GM18498 (cell line): ENCODE measurements at regions not wholly inside any gene's neighbourhood (a gene's known extent, or its start where the extent isn't known, plus 50 kb on each side); places are given as distances from the start of the nearest gene placed in this dataset.

Experiments
- ATAC-seq: cut with Tn5 transposase; IDR thresholded peaks from one replicate; pipeline ENCODE4 v1.9.1; 2021; ENCODE audit warnings: mild to moderate bottlenecking, moderate library complexity; ENCODE audit not compliant: unreplicated experiment

- no peak for ATAC-seq
Measured at GRCh38 chr20:12764851-12765250, 243.9 kb upstream of the SPTLC3 start.

DNA sequence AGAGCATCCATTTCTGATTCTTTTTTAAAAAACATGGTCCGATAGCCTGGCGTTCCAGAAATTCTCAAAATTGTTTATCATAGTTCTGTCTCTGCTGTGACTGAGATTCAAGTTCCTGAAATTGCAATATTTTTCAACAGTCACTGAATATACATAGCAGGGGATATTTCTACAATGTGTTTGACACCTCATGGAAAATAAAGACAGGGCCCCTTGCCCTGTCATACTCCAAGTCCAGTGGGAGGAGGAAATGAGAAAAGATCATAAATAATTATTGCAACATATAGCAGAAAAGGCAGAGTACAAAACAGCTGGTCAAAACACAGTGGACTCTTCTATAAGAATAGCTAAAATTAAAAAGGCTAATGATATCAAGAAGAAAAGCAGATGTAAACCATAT is 234.8 kb upstream of the SPTLC3 start:
- no peak for ATAC-seq

DNA sequence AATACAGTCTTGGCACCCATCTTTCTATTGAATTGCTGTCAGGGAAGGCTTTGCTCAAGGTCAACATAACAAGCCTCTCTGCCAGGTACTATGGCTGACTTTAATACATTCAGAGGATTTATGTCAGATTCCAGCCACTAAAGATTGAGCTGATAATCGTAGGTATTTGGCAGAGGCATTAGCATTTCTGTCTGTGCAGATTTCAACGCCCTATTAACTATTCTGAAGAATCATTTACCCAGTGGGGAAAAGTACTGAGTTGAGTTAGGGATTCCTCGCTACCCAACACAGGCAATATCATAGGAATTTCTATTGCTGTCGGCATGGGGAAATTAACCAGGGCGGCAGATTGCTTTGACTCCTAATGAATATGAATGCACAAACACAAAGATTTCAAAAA is 233.7 kb upstream of the SPTLC3 start:
- ATAC-seq, result no peak

GRCh38 chr20:12777016-12777415 is 231.8 kb upstream of the SPTLC3 start:
- ATAC-seq, result no peak

DNA sequence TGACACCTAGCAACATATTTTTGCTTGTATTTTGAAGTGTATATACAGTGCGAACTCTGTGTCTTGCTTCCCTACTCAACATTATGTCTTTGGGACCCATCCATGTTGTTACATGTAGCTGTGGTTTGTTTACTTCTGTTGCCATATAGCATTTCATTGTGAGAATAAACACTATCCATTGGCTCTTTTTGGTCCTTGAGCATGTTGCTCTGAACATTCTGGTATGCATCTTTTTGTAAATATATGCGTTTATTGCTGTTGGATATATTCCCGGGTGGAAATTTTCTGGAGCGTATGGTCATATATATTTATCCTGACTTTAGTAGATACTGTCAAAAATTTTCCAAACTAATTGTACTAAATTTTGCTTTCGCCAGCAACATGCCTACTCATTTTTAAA is 222.5 kb upstream of the SPTLC3 start:
- no peak for ATAC-seq

DNA sequence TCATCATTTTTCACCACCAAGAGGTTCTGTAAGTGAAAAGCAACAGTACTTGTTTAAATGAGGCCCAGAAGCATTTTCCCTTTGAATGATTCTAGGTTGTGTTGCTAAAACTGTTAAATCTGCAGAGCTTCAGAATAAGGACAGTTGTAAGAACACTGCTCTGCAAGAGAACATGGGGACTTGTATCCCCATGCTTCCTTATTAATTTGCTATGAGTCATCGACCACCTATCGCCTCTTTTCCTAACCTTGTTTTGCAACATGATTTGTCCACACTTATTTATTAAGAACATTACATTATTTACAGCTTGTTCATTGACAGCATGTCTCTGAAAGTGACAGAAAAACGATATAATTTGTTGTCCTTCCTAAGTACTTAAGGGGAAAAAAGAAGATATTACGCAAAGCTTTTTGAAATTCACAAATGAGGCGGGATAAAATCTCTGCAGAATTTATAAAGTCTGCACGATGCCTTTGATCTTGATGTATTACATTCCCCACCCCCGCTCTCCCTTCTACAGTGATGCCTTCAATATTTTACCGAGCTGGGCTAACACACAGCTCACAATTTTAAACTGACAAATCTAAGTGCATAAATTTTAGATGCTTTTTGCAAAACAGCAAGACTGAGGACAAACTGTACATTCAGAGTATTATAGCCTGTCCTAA is 220.0 kb upstream of the SPTLC3 start:
- no peak for ATAC-seq

DNA sequence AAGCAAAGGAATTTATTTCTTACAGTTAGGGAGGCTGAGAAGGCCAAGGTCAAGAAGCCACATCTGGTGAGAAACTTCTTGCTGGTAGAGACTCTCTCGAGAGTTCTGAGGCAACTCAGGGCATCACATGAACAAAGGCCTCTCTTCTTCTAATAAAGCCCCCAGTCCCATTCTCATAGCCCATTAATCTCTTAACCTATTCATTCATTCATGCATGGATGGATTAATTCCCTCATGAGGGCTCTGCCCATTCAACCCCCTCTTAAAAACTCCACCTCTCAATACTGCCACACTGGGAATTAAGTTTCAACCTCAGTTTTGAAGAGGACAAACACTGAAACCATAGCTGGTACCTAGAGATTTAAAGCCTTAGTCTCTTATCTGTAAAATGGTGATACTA is 217.9 kb upstream of the SPTLC3 start:
- ATAC-seq, result no peak

GRCh38 chr20:12798286-12798685 is 210.5 kb upstream of the SPTLC3 start:
- no peak for ATAC-seq

GRCh38 chr20:12808006-12808567 is 200.7 kb upstream of the SPTLC3 start:
- no peak for ATAC-seq

- no peak for ATAC-seq
Measured at GRCh38 chr20:12815231-12815768, 193.5 kb upstream of the SPTLC3 start.

- ATAC-seq, result no peak
Measured at GRCh38 chr20:12815778-12816408, 192.9 kb upstream of the SPTLC3 start.

DNA sequence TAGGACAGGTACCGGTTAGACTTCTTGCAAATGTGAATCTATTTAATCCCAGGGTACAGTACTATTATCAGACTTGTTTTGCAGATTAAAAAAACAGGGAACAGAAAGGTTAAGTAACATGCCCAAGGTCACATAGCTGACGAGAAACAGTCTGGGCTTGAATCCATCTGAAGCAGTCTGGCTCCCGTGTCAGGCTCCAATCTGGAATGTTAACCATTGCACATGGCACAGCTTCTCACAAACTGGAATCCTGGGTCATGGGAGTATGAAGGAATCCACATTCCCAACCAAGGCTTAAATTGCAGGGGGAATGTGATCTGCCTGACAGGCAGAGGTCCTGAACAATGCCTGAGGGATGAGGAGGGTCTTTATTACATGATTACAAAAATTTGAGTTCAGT is 187.5 kb upstream of the SPTLC3 start:
- ATAC-seq, result no peak

DNA sequence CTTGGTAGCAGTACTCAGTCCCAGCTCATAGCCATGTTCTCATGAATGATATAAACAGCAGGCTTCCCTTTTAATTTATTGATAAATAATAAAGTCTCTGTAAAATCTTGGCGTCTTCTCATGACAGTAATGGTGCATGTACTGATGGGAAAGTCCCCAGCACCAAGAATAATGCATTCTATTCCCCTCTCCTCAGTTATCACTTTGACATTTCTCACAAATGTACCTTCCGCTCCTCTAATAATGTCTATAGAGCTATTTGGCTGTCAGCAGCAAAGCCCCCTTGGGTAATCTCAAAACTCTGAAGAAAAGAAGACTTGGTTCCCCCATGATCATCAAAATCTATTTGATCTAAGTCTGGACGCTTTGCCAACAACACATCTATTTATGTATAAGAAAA is 185.0 kb upstream of the SPTLC3 start:
- ATAC-seq, result no peak

DNA sequence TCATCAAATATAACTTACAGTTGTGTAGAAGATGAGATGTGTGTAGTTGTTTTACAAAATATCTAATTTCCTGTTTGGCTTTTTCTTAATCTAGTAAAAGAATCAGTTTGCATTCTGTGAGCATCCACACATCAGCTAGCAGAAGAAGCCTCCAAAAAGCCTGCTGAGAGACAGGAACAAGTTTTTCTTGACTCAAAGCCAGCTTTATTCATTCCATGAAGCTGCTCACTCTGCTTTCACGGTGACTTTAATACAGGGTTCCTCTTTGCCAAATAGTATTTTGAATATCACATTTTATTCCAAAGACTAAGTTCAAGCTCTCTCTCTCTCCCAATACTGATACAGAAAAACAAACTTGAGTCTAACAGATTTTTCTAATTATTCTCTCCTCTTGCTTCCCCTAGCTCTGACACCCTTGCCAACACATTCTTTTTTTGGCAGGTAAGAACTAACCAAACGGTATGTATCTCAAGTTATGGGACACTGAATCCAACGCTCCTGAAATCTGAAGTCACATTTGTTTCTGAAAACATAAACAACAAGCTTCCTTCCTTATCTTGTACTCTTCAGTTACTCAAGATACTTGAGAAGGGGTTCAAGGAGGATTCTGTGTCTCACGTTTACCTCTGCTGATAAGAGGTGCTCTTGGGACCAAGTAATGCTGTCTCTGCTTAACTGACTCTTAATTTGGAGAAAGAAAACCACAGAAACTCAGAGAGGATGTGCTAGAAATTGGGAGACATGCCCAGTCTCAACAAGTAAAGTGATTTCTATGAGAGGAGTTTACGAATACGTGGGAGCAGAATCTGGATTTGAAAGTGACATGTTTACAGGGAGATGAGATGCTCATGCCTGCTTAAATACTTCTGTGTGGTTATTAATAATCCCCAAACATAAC is 184.2 kb upstream of the SPTLC3 start:
- no peak for ATAC-seq

GRCh38 chr20:12825226-12825595 is 183.6 kb upstream of the SPTLC3 start:
- no peak for ATAC-seq

- no peak for ATAC-seq
Measured at GRCh38 chr20:12827816-12828385, 180.9 kb upstream of the SPTLC3 start.

DNA sequence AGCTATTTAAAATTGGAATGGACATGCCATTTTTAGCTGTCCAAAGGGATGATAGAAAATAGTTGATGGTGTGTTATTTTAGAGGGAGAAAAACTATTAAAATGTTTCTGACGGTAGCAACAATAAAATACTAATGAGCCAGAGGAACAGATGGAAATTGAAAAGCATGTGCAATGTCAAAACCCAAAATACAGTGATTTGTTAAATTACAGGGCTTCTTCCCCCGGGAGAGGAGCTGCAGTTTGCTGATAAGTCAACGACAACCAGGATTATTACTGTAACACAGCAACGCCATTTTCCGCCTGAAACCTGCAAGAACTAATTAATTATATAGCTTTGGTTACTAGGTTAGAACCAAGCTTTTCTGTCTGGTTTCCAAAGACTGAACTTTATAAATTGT is 179.6 kb upstream of the SPTLC3 start:
- ATAC-seq, result no peak

GRCh38 chr20:12833861-12834260 is 174.9 kb upstream of the SPTLC3 start:
- no peak for ATAC-seq

DNA sequence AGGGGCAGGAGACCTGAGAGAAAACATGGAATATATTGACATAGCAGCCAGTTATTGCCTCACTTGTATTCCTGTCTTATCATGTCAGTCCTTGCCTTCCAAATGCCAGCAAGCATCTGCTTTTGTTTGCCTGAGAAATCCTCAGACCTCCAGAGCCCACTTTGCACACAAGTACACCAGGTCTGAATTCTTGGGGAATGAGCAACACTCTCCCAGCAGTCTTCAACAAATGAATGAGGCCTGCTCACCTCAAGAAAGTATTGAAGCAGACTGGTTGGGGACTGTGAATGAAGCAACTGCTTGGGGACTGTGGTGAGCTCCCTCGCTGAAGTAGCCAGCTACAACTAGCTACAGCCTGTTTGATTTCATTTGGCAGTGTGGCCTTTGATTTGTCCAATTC is 172.8 kb upstream of the SPTLC3 start:
- no peak for ATAC-seq

DNA sequence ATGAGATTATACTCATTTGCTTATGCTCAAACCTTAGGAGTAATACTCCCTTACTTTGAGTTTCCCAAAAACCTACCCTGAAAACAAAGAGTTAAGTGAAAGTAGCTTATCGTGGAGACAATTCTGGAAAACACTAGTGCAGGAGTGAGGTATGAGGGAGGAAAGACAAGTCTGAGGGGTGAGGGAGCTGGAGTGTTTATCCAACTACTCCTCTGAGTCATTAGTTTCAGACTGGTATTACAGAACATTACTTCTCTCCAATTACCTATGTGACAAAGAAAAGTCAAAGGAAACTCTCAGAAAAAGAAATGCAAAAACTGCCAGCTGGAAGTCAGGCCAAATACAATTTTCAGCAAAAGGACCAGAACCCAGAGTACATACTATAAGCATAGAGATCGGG is 171.1 kb upstream of the SPTLC3 start:
- ATAC-seq, result no peak

GRCh38 chr20:12838261-12838866 is 170.4 kb upstream of the SPTLC3 start:
- no peak for ATAC-seq
